DMS153 (cell line): ENCODE measurements at regions not wholly inside any gene's neighbourhood (a gene's known extent, or its start where the extent isn't known, plus 50 kb on each side); places are given as distances from the start of the nearest gene placed in this dataset.
A peak's percentile ranks its signal among the peaks of the same experiment; 100 is the strongest.
"Not testable (repeated sequence)": the region's sequence is repeated elsewhere in the genome, so short reads cannot be mapped to it uniquely, and the experiment has no call there.

Experiments
- DNase-seq: peaks from one replicate; lab custom pipeline; 2025; lab: John Stamatoyannopoulos, UW

DNA sequence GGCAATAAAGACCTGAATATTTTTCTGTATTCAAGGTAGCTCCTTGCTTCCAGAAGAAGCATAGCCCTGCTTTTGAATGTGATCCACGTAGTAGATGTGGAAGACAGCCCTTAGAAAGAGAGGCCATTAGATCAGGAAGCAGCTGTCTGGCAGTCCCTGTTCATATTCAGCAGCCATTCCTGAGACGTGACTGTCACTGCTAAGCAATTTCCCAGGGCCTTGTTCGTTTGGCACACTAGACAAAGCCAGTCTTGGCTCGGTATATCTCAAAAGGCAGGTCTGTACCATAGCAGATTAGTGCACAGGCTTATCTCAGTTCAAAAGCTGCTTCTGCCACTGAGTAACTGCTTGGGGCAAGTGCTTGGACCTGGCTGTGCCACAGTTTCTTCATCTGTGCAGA is 287.8 kb upstream of the MCTP2 start:
- DNase-seq: no peak

DNA sequence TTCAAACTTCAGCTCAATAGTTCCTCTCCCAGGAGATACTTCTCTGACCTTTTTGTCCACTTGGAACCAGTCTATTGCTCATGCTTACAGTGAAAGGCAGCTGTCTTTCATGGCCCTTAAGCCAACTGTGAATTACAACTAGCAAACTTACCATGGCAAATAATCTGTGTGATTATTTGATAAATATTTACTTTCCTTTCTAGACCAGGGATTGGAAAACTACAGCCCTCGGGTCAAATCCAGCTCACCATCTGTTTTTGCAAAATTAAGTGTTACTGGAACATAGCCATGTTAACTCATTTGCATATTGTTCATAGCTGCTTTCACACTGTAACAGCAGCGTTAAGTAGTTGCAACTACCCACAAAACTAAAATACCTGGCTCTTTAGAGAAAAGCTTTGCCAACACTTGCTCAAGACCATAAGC is 289.1 kb upstream of the MCTP2 start:
- peak; percentile 65 for DNase-seq

DNA sequence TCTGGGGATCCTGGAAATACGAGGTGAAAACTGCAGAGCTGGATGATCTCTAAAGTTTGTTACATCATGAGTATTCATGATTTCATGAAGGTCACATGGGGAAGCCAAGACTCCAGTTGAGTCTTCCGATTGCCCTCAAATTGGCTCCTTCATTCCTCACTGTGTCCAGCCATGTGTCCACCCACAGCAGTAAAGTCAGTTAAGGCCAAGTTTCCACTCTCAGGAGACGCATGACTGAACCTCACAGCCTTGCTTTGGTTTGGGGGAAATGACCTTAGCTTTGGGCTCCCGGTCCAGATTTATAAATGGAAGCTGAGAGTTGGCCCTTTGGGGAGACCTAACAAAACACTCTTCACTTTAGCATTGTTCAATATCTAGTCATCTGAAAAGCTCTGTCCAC is 289.7 kb upstream of the MCTP2 start:
- no peak for DNase-seq

DNA sequence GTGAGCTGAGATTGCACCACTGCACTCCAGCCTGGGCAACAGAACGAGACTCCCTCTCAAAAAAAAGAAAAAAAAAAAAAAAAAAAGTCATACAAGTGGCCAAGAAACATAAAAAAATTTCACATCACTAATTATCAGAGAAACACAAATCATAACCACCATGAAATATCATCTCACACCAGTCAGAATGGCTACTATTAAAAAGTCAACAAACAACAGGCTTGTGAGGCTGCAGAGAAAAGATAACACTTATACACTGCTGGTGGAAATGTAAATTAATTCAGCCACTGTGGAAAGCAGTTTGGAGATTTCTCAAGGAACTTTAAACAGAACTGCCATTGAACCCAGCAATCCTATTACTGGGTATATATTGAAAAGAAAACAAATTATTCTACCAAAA is 291.1 kb upstream of the MCTP2 start:
- DNase-seq: no peak

DNA sequence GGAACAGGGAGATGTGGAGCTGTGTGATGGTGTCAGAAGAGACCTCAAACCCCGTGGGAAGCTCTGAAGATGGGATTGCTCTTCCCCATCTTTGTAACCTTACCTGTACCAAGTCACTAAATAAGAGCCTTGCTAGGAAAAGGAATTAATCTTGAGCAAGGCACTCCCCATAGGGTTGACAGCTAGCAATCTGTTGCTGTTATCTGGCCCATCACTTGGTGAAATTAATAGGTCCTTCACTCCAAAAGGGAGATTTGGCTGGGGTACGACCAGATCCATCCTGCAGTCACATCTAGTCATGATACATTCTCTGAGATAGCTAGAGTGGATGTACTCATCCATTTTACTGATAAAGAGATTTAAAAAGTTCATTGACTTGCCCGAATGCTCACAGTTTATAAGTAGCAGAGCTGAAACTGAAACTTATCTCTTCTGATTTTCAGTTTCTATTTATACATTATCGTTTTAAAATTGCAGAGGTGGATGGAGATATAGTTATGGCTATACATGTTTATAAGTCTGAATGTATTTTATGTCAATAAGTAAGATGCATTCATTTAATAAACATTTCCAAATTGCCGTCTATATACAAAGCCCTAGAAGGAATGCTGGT is 299.1 kb upstream of the MCTP2 start:
- DNase-seq: no peak

DNA sequence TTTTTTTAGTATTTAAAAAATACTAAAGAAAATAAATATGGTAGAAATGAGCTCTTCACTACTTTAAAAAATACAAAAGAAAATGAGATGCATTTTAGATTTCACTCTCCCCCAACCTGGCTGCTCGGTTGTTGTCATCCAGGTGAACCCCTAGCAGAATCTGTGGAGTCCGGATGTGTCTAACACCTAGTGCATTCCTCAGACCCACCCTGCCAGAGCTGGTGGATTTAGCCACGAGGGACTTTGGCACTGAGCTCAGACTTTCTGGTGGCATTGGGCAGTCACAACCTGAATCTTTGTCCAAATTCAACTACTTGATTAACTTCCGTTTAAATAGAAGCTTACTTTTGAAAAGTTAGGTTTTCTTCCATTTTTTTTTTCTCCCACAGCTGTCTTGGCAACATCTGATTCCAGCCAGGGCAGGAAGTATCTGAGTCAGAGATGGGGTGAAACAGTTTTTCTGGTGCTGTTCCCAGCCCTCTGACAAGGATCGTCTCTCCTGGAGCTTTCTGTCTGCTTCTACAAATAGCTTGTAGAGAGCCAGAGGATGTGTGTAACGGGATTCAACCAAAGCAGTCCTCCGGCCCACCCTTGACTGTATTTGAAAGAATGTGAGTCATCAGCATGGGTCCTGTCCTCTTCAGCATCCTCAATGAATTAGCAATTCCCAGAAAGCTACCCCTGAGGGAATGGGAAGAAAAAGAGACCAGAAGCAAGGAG is 301.8 kb upstream of the MCTP2 start:
- DNase-seq: no peak

DNA sequence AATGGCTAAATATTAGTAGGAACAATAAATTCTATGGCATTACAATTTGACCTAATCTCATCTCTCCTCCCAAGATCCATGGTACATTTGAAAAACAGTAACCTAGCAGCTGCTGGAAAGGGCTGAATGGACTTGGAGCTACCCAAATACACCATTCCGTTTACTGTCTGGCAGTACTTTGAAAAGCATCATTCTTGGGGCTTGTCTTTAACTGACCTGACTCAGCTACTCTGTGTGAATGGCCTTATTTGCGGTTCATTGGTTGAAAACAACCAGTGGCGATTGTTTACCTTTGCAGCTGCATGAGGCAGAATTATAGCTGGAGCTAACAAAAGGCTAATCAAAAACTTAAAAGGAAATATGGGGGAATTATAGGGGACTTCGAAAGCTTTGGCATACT is 311.2 kb upstream of the MCTP2 start:
- no peak for DNase-seq

DNA sequence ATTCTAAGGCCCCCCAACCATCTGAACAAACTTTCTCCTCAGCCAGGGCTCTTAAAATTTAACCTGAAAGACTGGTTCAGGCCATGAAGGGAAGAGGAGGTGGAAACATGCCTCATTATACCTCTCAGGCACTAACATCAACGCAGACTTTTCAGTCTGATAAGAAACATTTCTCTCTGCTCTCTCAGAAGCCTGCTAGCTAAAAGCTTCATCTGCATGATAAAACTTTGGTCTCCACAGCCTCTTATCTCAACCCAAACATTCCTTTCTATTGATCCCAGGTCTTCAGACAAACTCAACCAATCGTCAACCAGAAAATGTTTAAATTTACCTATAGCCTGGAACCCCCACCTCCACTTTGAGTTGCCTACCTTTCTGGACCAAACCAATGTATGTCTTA is 312.6 kb upstream of the MCTP2 start:
- DNase-seq: not testable (repeated sequence)

DNA sequence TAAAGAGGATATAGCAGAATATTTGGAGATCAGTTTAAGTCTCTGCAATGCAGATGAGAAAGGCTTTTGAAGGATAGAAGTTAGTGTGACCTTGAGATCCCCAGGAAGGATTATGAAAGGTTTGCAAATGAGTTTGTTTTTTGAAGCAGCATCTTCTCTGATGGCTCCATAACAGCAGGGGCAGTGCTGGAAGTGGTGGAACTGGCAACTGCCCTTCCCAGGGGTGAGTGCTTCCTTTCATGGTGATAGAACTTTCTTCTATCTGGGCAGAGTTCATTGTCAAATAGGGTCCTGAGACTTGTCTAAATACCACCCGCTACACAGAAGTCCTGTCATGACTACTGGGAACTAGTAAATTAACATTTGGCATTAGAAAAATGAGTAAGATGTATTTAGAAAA is 314.2 kb upstream of the MCTP2 start:
- DNase-seq: no peak

DNA sequence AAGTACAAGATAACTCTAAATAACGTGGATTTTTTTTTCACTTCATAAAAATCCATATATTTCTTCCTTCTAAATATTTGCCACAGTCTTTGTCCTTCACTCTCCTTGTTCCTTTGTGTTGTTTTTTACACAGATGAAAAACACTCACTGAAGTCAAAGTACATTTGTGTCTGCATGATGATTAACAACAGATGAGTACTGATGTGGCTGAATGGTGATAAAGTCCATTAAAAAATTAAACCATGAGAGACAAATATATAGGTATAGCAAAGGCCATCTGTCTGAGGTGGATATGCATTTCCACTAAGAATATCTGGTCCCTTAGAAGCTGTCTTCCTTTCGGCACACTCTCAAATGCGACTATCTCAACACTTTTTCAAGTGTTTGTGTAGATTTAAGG is 317.5 kb upstream of the MCTP2 start:
- no peak for DNase-seq

DNA sequence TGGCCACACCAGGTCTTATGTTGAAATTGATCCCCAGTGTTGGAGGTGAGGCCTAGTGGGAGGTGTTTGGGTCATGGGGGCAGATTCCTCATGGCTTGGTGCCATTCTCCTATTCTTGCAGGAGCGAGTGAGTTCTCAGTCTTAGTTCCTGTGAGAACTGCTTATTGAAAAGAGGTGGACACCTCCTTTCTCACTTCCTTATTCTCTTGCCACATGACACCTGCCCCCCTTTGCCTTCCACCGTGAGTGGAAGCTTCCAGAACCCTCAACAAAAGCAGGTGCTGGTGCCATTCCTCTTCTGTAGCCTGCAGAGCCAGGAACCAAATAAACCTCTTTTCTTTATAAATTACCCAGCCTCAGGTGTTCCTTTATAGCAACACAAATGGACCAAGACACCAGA is 318.1 kb upstream of the MCTP2 start:
- no peak for DNase-seq

DNA sequence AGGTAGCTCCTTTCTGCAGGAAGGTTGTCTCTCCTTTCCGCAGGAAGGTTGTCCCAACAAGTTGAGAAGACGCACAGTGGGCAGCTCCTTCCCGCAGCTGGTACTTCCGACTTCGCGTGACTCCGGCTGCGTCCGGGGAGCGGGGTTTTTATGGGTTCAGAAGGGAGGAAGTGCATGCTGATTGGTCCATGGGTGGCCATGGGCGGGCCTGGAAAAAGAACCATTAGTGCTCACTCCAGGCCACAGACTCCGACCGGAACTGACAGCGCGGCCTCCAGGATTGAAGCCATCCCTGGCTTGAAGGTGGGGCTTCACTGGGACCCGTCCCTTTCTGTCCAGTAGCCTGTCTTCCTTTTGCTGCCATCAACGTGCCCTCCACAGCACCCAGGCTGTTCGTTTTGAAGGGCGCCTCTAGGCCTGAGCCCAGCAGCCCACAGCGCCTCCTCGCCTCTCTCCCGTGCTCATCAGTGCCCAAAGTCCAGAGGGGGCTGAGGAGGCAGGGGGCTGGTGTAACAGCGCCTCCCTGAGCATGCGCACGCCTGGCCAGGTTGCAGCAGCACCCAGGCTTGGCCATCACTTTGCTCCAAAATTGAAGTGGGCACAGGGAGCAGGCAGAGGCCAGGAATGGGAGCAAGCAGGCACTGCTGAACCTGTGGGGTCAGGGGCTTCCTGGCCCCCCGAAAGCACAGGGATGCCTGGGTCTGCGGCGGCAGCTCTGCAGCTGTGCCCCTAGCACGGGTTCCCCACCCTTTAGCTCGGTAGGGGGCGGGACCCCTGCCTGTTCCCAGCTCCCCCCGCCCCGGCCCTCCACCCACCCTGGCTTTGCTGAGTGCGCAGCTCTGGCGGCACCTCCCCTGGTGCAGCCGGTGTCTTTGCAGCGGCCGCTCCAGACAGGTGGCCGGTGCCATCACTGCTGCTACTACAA is 330.6 kb upstream of the MCTP2 start:
- no peak for DNase-seq

DNA sequence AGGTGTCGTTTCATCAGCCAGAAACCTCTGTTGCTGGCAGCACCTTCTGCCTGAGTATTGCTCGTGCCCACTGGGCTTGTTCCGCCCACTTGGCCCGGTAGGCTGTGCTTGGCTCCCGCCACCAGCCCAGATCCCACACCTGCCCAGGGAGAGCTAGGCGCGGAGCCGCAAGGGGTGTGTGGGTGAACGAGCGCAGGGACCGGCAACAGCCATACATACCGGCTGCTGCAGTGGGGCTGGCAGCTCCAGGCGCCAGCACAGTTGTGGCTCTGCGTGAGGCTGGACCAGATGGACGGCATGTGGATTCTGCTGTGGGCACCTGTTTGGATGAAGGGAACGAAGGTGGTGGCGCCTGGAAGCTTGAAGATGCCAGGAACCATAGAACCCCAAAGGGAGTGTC is 331.5 kb upstream of the MCTP2 start:
- no peak for DNase-seq

DNA sequence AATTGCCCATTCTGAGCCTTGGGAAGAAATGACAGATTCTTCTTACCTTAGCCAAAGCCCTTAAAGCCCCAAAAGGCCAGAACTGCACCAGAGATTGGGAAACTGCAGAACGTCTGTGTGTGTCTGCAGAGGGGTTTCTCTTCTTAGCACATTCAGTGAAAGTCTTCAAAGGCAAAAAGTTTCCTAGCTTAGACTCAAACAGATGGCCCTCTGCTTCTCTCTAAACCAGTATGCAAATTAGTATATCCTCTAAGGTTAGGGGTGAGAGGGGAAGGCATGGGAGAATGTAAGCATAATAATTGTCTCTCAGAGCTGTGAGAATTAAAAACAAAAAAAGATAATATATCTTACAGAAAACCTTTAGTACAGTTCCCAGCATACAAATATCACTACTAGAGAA is 334.0 kb upstream of the MCTP2 start:
- no peak for DNase-seq

DNA sequence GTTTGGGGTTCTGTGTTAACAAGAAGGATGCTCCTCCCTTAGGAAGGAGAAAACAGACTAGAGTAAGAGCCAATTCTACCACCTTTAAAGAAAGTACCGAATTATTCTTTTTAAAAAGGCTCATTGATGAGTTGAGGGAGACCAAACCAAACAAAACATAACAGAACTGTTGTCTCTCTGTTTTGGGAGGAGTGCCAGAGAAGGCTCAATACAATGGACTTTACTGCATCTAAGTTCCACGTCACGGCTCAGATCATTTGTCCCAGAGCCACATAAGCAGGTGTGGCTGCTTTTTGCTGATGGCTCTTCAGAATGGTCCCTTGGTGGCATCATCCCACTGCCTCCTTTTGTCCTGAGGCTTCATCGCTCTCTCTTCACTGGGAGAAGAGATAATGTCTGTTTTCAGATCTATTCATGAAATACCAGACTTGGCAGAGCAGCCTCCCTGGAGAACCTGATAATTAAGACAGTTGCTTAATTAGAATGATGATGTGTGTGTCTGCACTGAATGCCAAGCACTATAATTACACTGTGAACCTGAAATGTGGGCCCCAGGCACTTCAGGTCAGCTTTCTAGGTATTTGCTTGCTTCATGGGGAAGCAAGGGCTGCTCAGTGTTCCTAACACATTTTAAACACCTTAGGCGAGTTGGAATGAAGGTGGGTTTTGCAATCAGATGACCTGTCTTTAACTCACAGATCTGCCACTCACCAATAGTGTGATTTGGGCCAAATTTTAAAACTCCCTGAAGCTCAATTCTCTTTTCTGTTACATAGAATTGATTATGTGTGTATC is 335.2 kb upstream of the MCTP2 start:
- DNase-seq: no peak

DNA sequence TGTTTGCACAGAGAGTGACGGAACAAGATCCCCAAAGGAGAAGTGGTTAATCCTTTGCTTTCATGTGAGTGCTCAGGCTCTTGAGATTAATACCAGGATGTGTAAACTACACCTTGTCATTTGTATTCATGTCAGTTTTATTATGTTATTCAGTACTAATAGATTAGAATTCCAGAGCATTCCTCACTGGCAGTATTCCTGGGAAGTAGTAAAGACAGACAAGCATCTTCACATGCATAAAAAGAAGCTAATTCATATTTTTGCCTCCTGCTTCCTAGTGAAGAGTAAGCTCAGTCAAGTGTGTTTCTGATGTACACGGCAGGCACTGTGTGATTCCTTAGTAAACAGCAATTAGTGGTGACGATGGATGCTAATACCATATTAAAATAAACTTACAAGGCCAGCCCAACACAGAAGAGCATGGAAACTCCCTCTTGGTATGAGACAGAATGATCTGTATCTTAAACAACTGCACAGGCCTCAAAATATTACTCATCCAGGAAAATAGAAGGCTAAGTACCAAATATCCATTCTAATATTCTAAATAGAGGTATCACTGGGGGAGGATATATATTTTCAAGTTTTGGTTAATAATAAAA is 336.8 kb upstream of the MCTP2 start:
- DNase-seq: no peak

DNA sequence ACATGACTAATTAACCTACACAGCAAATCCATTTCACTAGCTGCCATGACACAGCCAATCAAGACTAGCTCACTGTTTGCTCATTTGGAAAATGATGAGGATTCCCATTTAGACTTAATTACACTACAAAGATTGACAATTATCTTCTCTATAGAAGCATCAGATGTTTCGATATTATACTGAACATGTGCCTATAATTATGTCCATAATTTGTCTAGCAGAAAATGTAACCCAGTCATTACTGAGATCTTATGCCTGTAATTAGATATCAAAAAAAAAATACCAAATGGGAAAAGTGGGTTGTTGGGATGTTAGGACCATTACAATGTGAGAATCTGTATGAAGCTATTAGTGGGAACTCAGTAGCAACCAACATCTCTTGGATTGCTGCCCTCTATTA is 344.2 kb upstream of the MCTP2 start:
- DNase-seq: no peak

DNA sequence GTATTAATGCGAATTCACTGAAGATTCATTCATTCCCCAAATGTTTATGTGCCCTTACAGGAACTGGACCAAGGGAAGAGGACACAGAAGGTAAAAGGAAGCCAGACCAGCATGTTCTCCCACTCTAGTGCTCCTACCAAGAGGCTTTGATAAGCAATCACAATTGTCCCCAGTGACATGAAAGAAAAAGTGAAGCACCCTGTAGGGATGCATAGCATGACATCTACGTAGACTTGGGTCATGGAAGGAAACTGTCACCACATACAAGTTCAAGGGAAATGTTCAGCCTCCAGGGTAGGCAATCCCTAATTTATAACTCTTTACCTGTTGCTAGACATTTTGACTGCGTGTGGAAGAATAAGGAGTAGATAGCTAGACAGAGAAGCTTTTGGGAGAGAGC is 348.6 kb upstream of the MCTP2 start:
- no peak for DNase-seq

DNA sequence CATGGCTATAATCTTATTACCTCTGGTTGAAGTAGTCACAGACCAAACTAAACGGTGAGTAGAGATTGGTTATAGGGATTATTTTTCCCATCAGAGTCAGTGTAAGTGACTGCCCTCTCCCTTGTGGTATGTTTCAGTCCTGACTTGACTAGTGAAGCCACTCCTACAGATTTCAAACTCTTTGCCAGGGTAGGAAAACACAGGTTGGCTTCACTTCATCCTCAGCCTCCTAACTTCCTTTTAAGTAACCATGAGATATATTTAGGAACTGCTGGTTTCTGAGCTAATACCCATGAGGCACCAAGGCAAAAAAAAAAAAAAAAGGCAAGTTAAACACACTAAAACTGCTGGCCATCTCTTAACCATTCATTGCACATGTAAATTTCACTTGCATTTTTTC is 349.2 kb upstream of the MCTP2 start:
- no peak for DNase-seq

DNA sequence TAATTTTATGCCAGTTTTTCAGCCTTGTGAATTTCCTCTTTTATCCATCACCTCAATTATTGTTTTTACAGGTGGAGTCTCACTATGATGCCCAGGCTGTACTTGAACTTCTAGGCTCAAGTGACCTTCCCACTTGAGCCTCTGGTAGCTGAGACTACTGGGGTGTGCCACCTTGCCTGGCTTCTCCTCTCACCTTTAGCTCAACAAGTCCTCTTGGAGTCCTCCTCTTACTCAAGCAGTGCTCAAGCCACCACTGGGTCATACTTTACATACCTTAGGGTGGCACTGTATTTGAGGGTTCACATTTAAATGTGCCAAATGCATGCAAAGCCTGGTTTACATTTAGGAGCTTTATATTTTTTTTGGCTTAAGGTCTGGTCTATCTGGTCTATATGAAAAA is 350.1 kb upstream of the MCTP2 start:
- DNase-seq: no peak

DNA sequence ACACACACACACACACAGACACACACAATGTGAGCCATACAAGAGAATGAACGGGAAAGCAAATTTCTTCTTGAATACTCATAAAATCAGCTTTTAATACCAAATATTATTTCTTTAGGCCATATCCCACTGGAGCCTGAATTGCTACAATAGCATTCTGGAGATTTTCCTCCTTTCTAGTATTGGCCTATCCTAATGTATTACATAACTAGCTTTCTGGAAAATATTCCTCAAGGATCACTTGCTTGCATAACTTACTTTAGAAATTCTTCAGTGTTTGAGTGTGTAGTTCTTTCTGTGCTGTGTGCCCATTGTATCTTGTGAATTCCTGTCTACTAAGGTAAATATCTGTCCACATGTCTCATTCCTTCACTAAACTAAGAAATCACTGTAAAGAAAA is 351.0 kb upstream of the MCTP2 start:
- DNase-seq: no peak

DNA sequence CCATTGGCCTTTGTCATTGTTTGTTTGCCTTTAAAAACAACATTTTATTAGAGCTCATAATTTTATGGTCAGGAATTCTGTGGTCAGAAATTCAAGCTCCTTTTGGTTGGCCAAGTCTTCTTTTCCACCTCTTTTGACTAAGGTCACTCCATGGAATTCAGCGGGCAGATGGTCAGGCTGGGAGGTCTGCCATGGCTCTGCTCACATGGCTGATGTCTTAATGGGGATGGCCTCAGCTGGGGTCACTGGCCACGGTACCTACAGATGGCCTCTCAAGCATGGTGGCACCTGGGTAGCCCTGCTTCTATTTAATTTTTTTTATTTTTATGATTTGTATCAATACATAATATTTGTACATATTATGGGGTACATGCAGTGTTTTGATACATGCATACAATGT is 360.8 kb upstream of the MCTP2 start:
- DNase-seq: no peak
